Liver (tissue), 8 donors: ENCODE measurements at regions not wholly inside any gene's neighbourhood (a gene's known extent, or its start where the extent isn't known, plus 50 kb on each side); places are given as distances from the start of the nearest gene placed in this dataset.
"Not testable (repeated sequence)": the region's sequence is repeated elsewhere in the genome, so short reads cannot be mapped to it uniquely, and the experiment has no call there.

Source experiments
- DNase-seq: peaks from one replicate; pipeline ENCODE4 v3.0.0-alpha.2; 2017; ENCODE audit warnings: low spot score
- H3K27ac ChIP-seq, 2 donors: one replicate each; pipeline ENCODE4 v1.7.0; 2013; ENCODE audit warnings: inconsistent platforms in 2 of 2, low read length in 2 of 2, control low read depth in 1 of 2, low read depth in 1 of 2, mild to moderate bottlenecking in 1 of 2
- H3K27me3 ChIP-seq, 4 donors: one replicate each; pipeline versions ENCODE4 v1.6.1 to v1.7.0; 2013; ENCODE audit warnings: low read length in 3 of 4, inconsistent platforms in 1 of 4, mild to moderate bottlenecking in 1 of 4, moderate library complexity in 1 of 4; ENCODE audit not compliant: control insufficient read depth in 4 of 4, insufficient read depth in 4 of 4
- H3K36me3 ChIP-seq, 4 donors: one replicate each; pipeline versions ENCODE4 v1.6.1 to v1.7.0; 2013; ENCODE audit warnings: low read length in 3 of 4, mild to moderate bottlenecking in 3 of 4, low read depth in 1 of 4, moderate library complexity in 1 of 4; ENCODE audit not compliant: control insufficient read depth in 4 of 4, insufficient read depth in 3 of 4
- H3K4me1 ChIP-seq, 4 donors: one replicate each; pipeline versions ENCODE4 v1.6.1 to v1.7.0; 2013; ENCODE audit warnings: low read length in 3 of 4, mild to moderate bottlenecking in 3 of 4, moderate library complexity in 1 of 4; ENCODE audit not compliant: control insufficient read depth in 4 of 4, insufficient read depth in 4 of 4
- H3K4me3 ChIP-seq, 3 donors: one replicate each; pipeline versions ENCODE4 v1.6.1 to v1.7.0; 2013; ENCODE audit warnings: low read length in 3 of 3, control low read depth in 1 of 3, low read depth in 1 of 3, mild to moderate bottlenecking in 1 of 3
- H3K9ac ChIP-seq, 2 donors: one replicate each; pipeline ENCODE4 v1.7.0; 2013; ENCODE audit warnings: low read length in 2 of 2, mild to moderate bottlenecking in 2 of 2, moderate library complexity in 2 of 2, control low read depth in 1 of 2, low read depth in 1 of 2
- H3K9me3 ChIP-seq, 4 donors: one replicate each; pipeline versions ENCODE4 v1.6.1 to v1.7.0; 2013; ENCODE audit warnings: low read length in 3 of 4; ENCODE audit not compliant: control insufficient read depth in 4 of 4
- EGR1 ChIP-seq, 2 donors: IDR thresholded peaks; 2 replicates each; pipeline ENCODE4 v1.6.1; 2016 to 2018; ENCODE audit warnings: antibody characterized with exemption in 2 of 2, low read depth in 2 of 2
- FOXA1 ChIP-seq: IDR thresholded peaks from 2 replicates; pipeline ENCODE4 v1.6.1; 2016; ENCODE audit warnings: antibody characterized with exemption
- FOXA2 ChIP-seq: IDR thresholded peaks from 2 replicates; pipeline ENCODE4 v1.6.1; 2016; ENCODE audit warnings: antibody characterized with exemption
- GABPA ChIP-seq, 2 donors: IDR thresholded peaks in 1 of 2; conservative IDR thresholded peaks in 1 of 2; 2 replicates each; pipeline ENCODE4 v1.6.1; 2016; ENCODE audit warnings: antibody characterized with exemption in 2 of 2, mild to moderate bottlenecking in 1 of 2, moderate library complexity in 1 of 2
- HNF4A ChIP-seq, 2 donors: conservative IDR thresholded peaks; 2 replicates each; pipeline ENCODE4 v1.6.1; 2016; ENCODE audit warnings: antibody characterized with exemption in 2 of 2, mild to moderate bottlenecking in 2 of 2
- HNF4G ChIP-seq: IDR thresholded peaks from 2 replicates; pipeline ENCODE4 v1.6.1; 2016; ENCODE audit warnings: antibody characterized with exemption
- JUND ChIP-seq, 2 donors: IDR thresholded peaks; 2 replicates each; pipeline ENCODE4 v1.6.1; 2016; ENCODE audit warnings: antibody characterized with exemption in 2 of 2
- NR2F2 ChIP-seq: IDR thresholded peaks from 2 replicates; pipeline ENCODE4 v1.6.1; 2016; ENCODE audit warnings: antibody characterized with exemption
- RAD21 ChIP-seq, 2 donors: IDR thresholded peaks; 2 replicates each; pipeline ENCODE4 v1.6.1; 2016; ENCODE audit warnings: antibody characterized with exemption in 2 of 2, mild to moderate bottlenecking in 2 of 2
- RXRA ChIP-seq, 2 donors: IDR thresholded peaks; 2 replicates each; pipeline ENCODE4 v1.6.1; 2017 to 2018; ENCODE audit warnings: antibody characterized with exemption in 2 of 2, mild to moderate bottlenecking in 1 of 2
- SP1 ChIP-seq: IDR thresholded peaks from 2 replicates; pipeline ENCODE4 v1.6.1; 2018; ENCODE audit warnings: antibody characterized with exemption, mild to moderate bottlenecking
- TAF1 ChIP-seq: conservative IDR thresholded peaks from 2 replicates; pipeline ENCODE4 v1.6.1; 2016; ENCODE audit warnings: antibody characterized with exemption, mild to moderate bottlenecking
- YY1 ChIP-seq: IDR thresholded peaks from 2 replicates; pipeline ENCODE4 v1.6.1; 2016; ENCODE audit warnings: antibody characterized with exemption, mild to moderate bottlenecking
- WGBS: extraction: QIAGEN DNeasy Blood & Tissue Kit; methylation state at CpG from one replicate; pipeline ENCODE4 v1.1.7; 2013; 5-methylcytosine and 5-hydroxymethylcytosine counted together
- TF ChIP-seq, protein P1 (sequence below): fragments of 150-350 bp; IDR thresholded peaks from 2 replicates; pipeline ENCODE4 v1.5.1; 2017; ENCODE audit warnings: improper control_type of control experiment, low read depth, low read length; ENCODE audit not compliant: missing input control
- TF ChIP-seq, protein P2 (sequence below): IDR thresholded peaks from 2 replicates; pipeline ENCODE4 v1.6.1; 2016; ENCODE audit warnings: antibody characterized with exemption
- TF ChIP-seq, protein P3 (sequence below): IDR thresholded peaks from 2 replicates; pipeline ENCODE4 v1.6.1; 2016; ENCODE audit warnings: antibody characterized with exemption
- TF ChIP-seq, protein P4 (sequence below): IDR thresholded peaks from 2 replicates; pipeline ENCODE4 v1.6.1; 2016; ENCODE audit warnings: antibody characterized with exemption, mild to moderate bottlenecking
- TF ChIP-seq, protein P5 (sequence below): IDR thresholded peaks from 2 replicates; pipeline ENCODE4 v1.6.1; 2016; ENCODE audit warnings: antibody characterized with exemption
- donor health status: healthy.
- donor health status: healthy.
- donor health status: healthy.
- donor health status: healthy.
- donor health status: healthy.

DNA sequence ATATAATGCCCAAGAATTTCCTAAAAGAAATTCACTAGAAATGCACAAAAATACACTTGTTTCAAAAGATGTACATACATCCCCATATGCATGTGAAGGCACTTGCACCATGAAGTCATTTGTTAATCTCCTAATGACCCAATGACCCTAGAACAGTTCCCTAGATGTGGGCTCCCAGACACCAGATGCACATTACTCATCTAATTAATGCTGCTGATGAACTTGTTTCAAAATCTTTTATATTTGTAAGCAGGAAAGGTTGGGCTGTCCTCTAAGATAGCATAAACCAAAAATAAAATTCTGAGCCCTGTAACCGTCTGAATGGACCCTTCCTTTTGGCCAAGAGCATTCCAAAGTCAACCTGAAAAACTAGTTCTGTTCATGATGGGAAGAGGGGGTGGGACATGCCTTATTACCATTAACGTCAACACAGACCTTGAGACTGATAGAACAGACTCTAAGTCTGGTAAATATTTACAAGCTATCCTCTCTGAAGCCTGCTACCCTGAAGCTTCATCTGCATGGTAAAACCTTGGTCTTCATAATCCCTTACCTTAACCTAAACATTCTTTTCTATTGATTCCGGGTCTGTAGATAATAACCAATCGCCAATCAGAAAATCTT lies 91.0 kb upstream of the DAPK1 start:
- no peak overlapping the region for H3K4me3 ChIP-seq
- TF ChIP-seq, protein P1, sequence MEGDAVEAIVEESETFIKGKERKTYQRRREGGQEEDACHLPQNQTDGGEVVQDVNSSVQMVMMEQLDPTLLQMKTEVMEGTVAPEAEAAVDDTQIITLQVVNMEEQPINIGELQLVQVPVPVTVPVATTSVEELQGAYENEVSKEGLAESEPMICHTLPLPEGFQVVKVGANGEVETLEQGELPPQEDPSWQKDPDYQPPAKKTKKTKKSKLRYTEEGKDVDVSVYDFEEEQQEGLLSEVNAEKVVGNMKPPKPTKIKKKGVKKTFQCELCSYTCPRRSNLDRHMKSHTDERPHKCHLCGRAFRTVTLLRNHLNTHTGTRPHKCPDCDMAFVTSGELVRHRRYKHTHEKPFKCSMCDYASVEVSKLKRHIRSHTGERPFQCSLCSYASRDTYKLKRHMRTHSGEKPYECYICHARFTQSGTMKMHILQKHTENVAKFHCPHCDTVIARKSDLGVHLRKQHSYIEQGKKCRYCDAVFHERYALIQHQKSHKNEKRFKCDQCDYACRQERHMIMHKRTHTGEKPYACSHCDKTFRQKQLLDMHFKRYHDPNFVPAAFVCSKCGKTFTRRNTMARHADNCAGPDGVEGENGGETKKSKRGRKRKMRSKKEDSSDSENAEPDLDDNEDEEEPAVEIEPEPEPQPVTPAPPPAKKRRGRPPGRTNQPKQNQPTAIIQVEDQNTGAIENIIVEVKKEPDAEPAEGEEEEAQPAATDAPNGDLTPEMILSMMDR: no peak
- TF ChIP-seq, protein P2, sequence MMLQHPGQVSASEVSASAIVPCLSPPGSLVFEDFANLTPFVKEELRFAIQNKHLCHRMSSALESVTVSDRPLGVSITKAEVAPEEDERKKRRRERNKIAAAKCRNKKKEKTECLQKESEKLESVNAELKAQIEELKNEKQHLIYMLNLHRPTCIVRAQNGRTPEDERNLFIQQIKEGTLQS: no peak
- no peak for TF ChIP-seq EGR1 (IDR thresholded peaks at IDR 0.05; ENCODE audit: low read depth in 2 of 2)
- TF ChIP-seq, protein P3, sequence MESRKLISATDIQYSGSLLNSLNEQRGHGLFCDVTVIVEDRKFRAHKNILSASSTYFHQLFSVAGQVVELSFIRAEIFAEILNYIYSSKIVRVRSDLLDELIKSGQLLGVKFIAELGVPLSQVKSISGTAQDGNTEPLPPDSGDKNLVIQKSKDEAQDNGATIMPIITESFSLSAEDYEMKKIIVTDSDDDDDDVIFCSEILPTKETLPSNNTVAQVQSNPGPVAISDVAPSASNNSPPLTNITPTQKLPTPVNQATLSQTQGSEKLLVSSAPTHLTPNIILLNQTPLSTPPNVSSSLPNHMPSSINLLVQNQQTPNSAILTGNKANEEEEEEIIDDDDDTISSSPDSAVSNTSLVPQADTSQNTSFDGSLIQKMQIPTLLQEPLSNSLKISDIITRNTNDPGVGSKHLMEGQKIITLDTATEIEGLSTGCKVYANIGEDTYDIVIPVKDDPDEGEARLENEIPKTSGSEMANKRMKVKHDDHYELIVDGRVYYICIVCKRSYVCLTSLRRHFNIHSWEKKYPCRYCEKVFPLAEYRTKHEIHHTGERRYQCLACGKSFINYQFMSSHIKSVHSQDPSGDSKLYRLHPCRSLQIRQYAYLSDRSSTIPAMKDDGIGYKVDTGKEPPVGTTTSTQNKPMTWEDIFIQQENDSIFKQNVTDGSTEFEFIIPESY: peak; percentile 31
- peak; percentile 66 for TF ChIP-seq FOXA1
- TF ChIP-seq RXRA (IDR thresholded peaks at IDR 0.05): peak; percentile 28 to 64
- TF ChIP-seq YY1: no peak
- TF ChIP-seq, protein P4, sequence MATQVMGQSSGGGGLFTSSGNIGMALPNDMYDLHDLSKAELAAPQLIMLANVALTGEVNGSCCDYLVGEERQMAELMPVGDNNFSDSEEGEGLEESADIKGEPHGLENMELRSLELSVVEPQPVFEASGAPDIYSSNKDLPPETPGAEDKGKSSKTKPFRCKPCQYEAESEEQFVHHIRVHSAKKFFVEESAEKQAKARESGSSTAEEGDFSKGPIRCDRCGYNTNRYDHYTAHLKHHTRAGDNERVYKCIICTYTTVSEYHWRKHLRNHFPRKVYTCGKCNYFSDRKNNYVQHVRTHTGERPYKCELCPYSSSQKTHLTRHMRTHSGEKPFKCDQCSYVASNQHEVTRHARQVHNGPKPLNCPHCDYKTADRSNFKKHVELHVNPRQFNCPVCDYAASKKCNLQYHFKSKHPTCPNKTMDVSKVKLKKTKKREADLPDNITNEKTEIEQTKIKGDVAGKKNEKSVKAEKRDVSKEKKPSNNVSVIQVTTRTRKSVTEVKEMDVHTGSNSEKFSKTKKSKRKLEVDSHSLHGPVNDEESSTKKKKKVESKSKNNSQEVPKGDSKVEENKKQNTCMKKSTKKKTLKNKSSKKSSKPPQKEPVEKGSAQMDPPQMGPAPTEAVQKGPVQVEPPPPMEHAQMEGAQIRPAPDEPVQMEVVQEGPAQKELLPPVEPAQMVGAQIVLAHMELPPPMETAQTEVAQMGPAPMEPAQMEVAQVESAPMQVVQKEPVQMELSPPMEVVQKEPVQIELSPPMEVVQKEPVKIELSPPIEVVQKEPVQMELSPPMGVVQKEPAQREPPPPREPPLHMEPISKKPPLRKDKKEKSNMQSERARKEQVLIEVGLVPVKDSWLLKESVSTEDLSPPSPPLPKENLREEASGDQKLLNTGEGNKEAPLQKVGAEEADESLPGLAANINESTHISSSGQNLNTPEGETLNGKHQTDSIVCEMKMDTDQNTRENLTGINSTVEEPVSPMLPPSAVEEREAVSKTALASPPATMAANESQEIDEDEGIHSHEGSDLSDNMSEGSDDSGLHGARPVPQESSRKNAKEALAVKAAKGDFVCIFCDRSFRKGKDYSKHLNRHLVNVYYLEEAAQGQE: peak; percentile 61
- TF ChIP-seq NR2F2: no peak
- TF ChIP-seq, protein P5, sequence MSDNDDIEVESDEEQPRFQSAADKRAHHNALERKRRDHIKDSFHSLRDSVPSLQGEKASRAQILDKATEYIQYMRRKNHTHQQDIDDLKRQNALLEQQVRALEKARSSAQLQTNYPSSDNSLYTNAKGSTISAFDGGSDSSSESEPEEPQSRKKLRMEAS: no peak
- TF ChIP-seq FOXA2: peak; percentile 73
- no peak for TF ChIP-seq GABPA (IDR thresholded peaks at IDR 0.05 in 1 of 2, conservative IDR thresholded peaks at IDR 0.05 in 1 of 2)
- peak; percentile 59 to 67 for TF ChIP-seq HNF4A (conservative IDR thresholded peaks at IDR 0.05)
- peak; percentile 61 for TF ChIP-seq SP1
- TF ChIP-seq HNF4G: peak; percentile 32
- TF ChIP-seq TAF1: no peak
- peak in 1 of 2 donors; percentile 31 for TF ChIP-seq RAD21 (IDR thresholded peaks at IDR 0.05)
- peak in 1 of 2 donors; percentile 47 for TF ChIP-seq JUND (IDR thresholded peaks at IDR 0.05)
- peak overlapping the region; percentile 54 to 74 for H3K27ac ChIP-seq
- H3K9me3 ChIP-seq: no peaks in the 10 kb centered on the region
- H3K9ac ChIP-seq: no peak overlapping the region
- H3K4me1 ChIP-seq: peaks cover 8 to 31% (median 17%) of the 10 kb centered on the region in 4 donors
- H3K36me3 ChIP-seq: no peaks in the 10 kb centered on the region
- 42% methylated on average over 4 of the region's 4 CpGs for WGBS
- DNase-seq: no peak
- H3K27me3 ChIP-seq: no peaks in the 10 kb centered on the region

DNA sequence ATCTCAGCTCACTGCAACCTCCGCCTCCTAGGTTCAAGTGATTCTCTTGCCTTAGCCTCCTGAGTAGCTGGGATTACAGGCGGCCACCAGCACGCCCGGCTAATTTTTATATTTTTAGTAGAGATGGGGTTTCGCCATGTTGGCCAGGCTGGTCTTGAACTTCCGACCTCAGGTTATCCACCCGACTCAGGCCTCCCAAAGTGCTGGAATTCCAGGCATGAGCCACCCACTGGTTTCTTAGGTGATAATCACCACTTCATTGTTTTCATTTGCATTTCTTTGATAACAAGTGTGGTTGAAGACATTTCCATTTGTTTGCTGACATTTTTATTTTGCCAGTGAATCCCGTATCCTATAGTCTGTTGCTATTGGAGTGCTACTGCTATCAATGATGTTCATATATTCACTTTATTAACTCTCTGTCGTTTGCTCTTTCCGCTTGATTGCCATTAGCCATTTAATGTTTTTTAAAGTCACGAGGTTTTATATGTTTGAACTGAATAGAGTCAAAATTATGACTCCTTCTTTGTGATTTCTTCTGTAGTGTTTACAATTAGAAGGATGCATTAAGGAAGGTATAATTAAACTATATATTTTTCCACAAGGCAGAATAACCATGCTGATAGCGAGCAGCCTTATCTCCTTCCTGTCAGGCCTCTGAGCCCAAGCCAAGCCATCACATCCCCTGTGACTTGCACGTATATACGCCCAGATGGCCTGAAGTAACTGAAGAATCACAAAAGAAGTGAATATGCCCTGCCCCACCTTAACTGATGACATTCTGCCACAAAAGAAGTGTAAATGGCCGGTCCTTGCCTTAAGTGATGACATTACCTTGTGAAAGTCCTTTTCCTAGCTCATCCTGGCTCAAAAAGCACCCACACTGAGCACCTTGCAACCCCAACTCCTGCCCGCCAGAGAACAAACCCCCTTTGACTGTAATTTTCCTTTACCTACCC lies 87.3 kb upstream of the DAPK1 start:
- not testable (repeated sequence) for H3K27ac ChIP-seq, H3K36me3 ChIP-seq, H3K4me3 ChIP-seq, H3K27me3 ChIP-seq, H3K9me3 ChIP-seq, H3K9ac ChIP-seq, DNase-seq
- H3K4me1 ChIP-seq: peaks cover 3 to 18% (median 12%) of the 10 kb centered on the region in 4 donors
- 86% methylated on average over 16 of the region's 16 CpGs for WGBS
